GM12892 (cell line): ENCODE measurements at regions not wholly inside any gene's neighbourhood (a gene's known extent, or its start where the extent isn't known, plus 50 kb on each side); places are given as distances from the start of the nearest gene placed in this dataset.

Experiments used
- POLR2A ChIP-seq: IDR thresholded peaks from 2 replicates; pipeline ENCODE4 v1.6.1; 2011; ENCODE audit warnings: low read depth, low read length, control low read depth
- POLR2AphosphoS5 ChIP-seq: IDR thresholded peaks from 2 replicates; pipeline ENCODE4 v1.6.1; 2011; ENCODE audit warnings: low read depth, low read length, control low read depth

DNA sequence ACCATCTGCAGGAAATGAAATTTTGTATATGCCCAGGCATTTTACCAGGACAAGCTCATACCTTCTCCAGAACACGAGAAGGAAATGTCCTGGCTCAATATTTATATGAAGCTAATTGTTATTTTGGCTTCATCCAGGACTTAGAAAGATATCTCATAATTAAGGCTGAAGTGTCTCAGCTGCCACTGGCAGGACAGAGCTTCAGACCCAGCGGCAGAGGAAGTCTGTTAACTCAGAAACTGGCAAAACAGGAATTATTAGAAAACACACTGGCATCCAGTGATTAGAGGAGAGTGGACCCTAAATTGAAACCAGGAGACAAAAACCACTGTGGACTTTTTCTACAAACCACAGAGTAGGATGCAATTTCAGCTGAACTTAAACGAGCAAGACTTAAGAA, 329.7 kb downstream of the CYRIA start:
- no peak for TF ChIP-seq POLR2AphosphoS5
- no peak for TF ChIP-seq POLR2A
